ENCODE measurements at regions not wholly inside any gene's neighbourhood (a gene's known extent, or its start where the extent isn't known, plus 50 kb on each side); places are given as distances from the start of the nearest gene placed in this dataset.

GRCh38 chr10:43857206-43857930, 208.7 kb upstream of the ZNF32 start:
- H3K4me2 ChIP-seq (ENCODE audit: control insufficient read depth, extremely low read depth, insufficient read depth, low read depth, low read length) = no peak overlapping the region
- no peak overlapping the region for H3K9ac ChIP-seq (ENCODE audit: control insufficient read depth, extremely low read depth, insufficient read depth, low read length)
- dilution Hi-C loops (cut with MboI; ENCODE audit: extremely low pct_ligation_motif_present, low sequenced_read_pairs) = no loop called here
- no peaks in the 10 kb centered on the region for H3K36me3 ChIP-seq (ENCODE audit: control insufficient read depth in 2 of 2, extremely low read depth in 1 of 2, insufficient read depth in 2 of 2, low read length in 2 of 2)
- TF ChIP-seq, protein P1, sequence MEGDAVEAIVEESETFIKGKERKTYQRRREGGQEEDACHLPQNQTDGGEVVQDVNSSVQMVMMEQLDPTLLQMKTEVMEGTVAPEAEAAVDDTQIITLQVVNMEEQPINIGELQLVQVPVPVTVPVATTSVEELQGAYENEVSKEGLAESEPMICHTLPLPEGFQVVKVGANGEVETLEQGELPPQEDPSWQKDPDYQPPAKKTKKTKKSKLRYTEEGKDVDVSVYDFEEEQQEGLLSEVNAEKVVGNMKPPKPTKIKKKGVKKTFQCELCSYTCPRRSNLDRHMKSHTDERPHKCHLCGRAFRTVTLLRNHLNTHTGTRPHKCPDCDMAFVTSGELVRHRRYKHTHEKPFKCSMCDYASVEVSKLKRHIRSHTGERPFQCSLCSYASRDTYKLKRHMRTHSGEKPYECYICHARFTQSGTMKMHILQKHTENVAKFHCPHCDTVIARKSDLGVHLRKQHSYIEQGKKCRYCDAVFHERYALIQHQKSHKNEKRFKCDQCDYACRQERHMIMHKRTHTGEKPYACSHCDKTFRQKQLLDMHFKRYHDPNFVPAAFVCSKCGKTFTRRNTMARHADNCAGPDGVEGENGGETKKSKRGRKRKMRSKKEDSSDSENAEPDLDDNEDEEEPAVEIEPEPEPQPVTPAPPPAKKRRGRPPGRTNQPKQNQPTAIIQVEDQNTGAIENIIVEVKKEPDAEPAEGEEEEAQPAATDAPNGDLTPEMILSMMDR (optimal IDR thresholded peaks at IDR 0.05 in 1 of 3, IDR thresholded peaks at IDR 0.05 in 1 of 3, conservative IDR thresholded peaks at IDR 0.05 in 1 of 3; ENCODE audit: extremely low read depth in 1 of 3, insufficient read depth in 2 of 3, low read length in 3 of 3) = no peak
- no peak for TF ChIP-seq EZH2 (IDR thresholded peaks at IDR 0.05; ENCODE audit: low read length)
- FAIRE-seq (no peak), DNase-seq (ENCODE audit: low read depth, low spot score) (no peak)
- peaks cover 11% of the 10 kb centered on the region for H3K4me1 ChIP-seq (ENCODE audit: control insufficient read depth, extremely low read depth, insufficient read depth, low read length)
- H4K20me1 ChIP-seq (ENCODE audit: control insufficient read depth, extremely low read depth, insufficient read depth, low read length) = no peaks in the 10 kb centered on the region
- H3K9me3 ChIP-seq (ENCODE audit: control insufficient read depth, low read depth, low read length) = no peaks in the 10 kb centered on the region
- H2AFZ ChIP-seq (ENCODE audit: control insufficient read depth, low read length) = no peak overlapping the region
- H3K4me3 ChIP-seq (ENCODE audit: control insufficient read depth in 2 of 3, extremely low read depth in 1 of 3, insufficient read depth in 2 of 3, low read depth in 1 of 3, low read length in 3 of 3) = no peak overlapping the region
- H3K27ac ChIP-seq (ENCODE audit: control insufficient read depth, insufficient read depth, low read length) = no peak overlapping the region
- no peaks in the 10 kb centered on the region for H3K9me1 ChIP-seq (ENCODE audit: control insufficient read depth, extremely low read depth, insufficient read depth, low read length)
- no peaks in the 10 kb centered on the region for H3K79me2 ChIP-seq (ENCODE audit: control insufficient read depth, insufficient read depth, low read length)
- no peaks in the 10 kb centered on the region for H3K27me3 ChIP-seq (ENCODE audit: control insufficient read depth, extremely low read depth, insufficient read depth, low read length)

DNA sequence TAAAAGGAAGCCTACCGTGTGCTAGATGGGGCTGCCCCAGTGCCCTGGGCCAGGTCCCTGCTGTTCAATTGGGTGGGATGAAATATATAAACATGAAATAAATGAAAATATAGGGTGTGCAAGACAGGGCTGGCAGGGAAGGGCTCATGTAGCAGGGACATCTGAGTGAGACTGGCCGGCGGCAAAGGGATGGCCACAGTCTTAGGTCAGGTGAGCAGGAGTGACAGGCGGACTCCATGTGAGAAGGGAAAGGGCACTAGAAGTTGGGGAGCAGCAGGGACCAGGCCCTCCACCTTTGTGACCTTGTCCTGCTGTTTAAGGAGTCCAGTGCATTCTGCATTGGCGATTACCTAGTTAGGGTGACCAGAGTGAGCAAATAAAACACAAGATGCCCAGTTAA, 207.6 kb upstream of the ZNF32 start:
- H3K4me1 ChIP-seq (ENCODE audit: control insufficient read depth, extremely low read depth, insufficient read depth, low read length) = peaks cover 11% of the 10 kb centered on the region
- dilution Hi-C loops (cut with MboI; ENCODE audit: extremely low pct_ligation_motif_present, low sequenced_read_pairs) = no loop called here
- H3K79me2 ChIP-seq (ENCODE audit: control insufficient read depth, insufficient read depth, low read length) = no peaks in the 10 kb centered on the region
- H4K20me1 ChIP-seq (ENCODE audit: control insufficient read depth, extremely low read depth, insufficient read depth, low read length) = no peaks in the 10 kb centered on the region
- H3K27ac ChIP-seq (ENCODE audit: control insufficient read depth, insufficient read depth, low read length) = no peak overlapping the region
- H3K4me2 ChIP-seq (ENCODE audit: control insufficient read depth, extremely low read depth, insufficient read depth, low read depth, low read length) = no peak overlapping the region
- H3K4me3 ChIP-seq (ENCODE audit: control insufficient read depth in 2 of 3, extremely low read depth in 1 of 3, insufficient read depth in 2 of 3, low read depth in 1 of 3, low read length in 3 of 3) = no peak overlapping the region
- H3K9ac ChIP-seq (ENCODE audit: control insufficient read depth, extremely low read depth, insufficient read depth, low read length) = no peak overlapping the region
- H3K36me3 ChIP-seq (ENCODE audit: control insufficient read depth in 2 of 2, extremely low read depth in 1 of 2, insufficient read depth in 2 of 2, low read length in 2 of 2) = no peaks in the 10 kb centered on the region
- DNase-seq (ENCODE audit: low read depth, low spot score) (no peak), FAIRE-seq (no peak)
- no peak overlapping the region for H2AFZ ChIP-seq (ENCODE audit: control insufficient read depth, low read length)
- no peaks in the 10 kb centered on the region for H3K9me1 ChIP-seq (ENCODE audit: control insufficient read depth, extremely low read depth, insufficient read depth, low read length)
- no peaks in the 10 kb centered on the region for H3K27me3 ChIP-seq (ENCODE audit: control insufficient read depth, extremely low read depth, insufficient read depth, low read length)
- no peaks in the 10 kb centered on the region for H3K9me3 ChIP-seq (ENCODE audit: control insufficient read depth, low read depth, low read length)
- TF ChIP-seq EZH2 (IDR thresholded peaks at IDR 0.05; ENCODE audit: low read length) = no peak
- TF ChIP-seq, protein P1 (optimal IDR thresholded peaks at IDR 0.05 in 1 of 3, IDR thresholded peaks at IDR 0.05 in 1 of 3, conservative IDR thresholded peaks at IDR 0.05 in 1 of 3; ENCODE audit: extremely low read depth in 1 of 3, insufficient read depth in 2 of 3, low read length in 3 of 3) = no peak
